Islet of Langerhans (tissue), 1 donor: ENCODE measurements at regions not wholly inside any gene's neighbourhood (a gene's known extent, or its start where the extent isn't known, plus 50 kb on each side); places are given as distances from the start of the nearest gene placed in this dataset.
A peak's percentile ranks its signal among the peaks of the same experiment; 100 is the strongest.

ENCODE experiments used
- FAIRE-seq: peaks from one replicate; lab custom pipeline; 2011; peaks lifted over from hg19 to GRCh38; lab: Jason Lieb, UNC

DNA sequence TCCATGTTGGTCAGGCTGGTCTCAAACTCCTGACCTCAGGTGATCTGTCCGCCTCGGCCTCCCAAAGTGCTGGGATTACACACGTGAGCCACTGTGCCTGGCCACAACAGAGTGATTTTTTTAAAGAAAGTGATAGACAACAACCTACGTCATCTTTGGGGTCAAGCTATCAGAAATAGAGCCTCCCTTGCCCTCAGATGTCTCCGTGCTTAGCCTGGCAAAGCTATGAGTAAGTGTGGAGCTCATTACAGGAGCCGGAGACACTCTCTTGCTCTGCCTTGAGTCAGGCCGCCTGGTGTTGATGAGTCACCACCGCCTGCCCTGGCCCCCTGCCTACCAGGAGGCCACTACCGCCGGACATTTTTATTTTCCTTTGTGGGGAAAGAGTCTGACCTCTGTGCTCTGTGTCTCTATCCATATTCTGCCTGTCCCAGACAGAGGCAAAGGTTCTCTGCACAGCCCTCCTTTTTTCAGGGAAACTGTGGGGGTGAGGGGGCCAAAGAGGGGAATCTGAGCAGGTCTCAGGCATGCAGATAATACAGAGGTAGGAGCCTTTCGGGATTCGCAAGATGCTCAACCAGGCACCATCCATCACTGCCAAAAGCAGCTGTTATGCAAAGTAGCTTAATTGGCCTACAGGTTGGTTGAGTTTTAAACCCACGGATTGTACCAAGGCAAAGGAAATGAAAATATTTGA is 123.7 kb upstream of the CPEB4 start:
- no peak for FAIRE-seq

- no peak for FAIRE-seq
Measured at GRCh38 chr5:173765029-173765644, 123.0 kb upstream of the CPEB4 start.

DNA sequence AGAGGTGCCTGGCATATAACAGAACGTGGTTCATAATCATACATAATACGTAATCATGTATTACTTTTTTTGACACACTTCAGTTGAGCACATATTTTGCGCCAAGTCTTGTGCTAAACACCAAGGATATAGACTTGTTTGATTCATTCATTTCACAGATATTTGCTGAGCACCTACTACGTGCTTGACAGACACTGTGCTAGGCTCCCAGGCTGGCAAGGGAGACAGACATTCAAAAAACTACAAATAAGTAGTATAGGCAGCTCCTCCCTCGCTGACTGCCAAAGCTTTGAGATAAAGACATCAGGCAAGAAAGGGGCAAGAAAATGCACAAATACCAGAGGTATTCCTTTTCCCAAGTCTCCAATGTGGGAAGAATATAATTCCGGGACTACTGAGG is 122.5 kb upstream of the CPEB4 start:
- no peak for FAIRE-seq

- no peak for FAIRE-seq
Measured at GRCh38 chr5:173767574-173768266, 120.4 kb upstream of the CPEB4 start.

DNA sequence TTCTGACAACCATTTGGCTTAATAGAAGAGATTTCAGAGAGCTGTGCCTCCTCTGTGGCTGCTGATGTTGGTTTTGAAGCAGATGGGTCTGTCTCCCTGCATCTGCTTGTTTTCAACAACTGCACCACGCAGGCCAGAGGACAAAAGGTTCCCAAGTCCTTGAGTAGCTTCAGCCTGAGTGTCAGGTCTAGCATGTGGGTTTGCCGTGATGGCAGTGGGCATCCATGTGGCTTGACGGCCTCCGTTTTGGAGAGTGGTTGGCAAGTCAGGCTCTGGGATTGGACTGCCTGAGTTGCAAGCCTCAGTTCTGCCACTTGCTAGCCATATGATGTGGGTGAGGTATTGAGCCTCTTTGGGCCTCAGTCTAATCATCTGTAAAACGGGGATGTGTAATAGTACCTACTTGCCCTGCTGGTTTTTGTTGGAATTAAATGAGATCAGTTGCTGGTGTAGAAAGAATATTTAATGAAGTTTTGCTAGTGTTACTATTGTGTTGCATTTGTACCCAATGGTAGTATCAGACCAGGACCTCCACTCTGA is 119.8 kb upstream of the CPEB4 start:
- no peak for FAIRE-seq

- no peak for FAIRE-seq
Measured at GRCh38 chr5:173768891-173769290, 119.3 kb upstream of the CPEB4 start.

GRCh38 chr5:173770637-173771036 is 117.5 kb upstream of the CPEB4 start:
- FAIRE-seq: no peak

- FAIRE-seq: no peak
Measured at GRCh38 chr5:173771121-173771724, 116.9 kb upstream of the CPEB4 start.

DNA sequence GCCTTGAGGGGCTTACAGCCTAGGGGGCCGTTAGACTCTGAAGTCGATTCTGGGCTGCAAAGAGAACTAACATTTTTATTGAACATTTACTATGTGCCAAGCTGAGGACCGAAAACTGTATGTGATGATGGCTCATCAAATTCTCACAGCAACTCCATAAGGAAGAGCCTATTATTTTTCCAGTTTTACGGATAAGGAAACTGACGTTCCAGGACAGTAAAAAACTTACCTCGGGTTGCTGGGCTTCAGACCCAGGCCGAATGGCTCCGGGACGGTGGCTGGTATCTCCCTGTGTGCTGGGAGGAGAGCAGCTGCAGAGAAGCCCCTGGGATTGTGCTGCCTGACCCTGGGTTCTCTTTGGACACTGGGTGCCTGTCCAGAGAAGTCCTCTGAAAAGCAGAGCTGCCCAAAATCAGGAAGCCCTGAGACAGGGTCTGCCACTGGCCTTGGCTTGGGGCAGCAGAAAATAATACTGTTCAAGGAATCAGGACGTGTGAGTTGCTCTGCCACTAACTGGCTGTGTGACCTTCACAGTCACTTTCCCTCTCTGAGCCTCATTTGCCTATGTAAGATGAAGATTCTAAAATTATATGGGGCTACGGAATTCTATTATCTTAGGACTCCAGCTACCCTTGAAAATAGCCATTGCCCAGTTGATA is 116.3 kb upstream of the CPEB4 start:
- no peak for FAIRE-seq

GRCh38 chr5:173772384-173773059 is 115.6 kb upstream of the CPEB4 start:
- FAIRE-seq: peak; percentile 21

DNA sequence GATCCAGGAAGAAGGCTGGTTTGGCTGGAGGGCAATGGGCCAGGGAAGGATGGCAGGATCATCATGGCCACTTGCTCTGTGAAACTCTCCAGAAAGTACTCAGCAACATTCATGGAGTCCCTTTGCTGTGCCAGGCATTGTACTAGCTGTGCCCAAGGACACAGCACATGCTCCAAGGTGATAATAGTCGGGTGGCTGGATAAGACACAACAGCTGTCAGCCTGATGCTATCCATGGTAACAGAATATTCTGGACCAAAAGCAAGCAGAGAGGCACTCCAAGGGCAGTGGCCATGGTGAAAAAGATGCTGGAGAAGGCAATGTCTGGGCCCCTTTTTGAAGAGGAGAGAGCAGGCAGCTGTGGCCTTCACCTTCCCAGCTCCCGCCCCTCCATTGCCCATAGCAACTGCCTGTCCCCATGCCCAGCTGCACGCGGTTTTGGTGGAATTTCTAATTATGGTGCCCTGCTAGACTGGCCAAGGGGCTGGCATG is 113.8 kb upstream of the CPEB4 start:
- FAIRE-seq: no peak

- FAIRE-seq: no peak
Measured at GRCh38 chr5:173775261-173776197, 112.6 kb upstream of the CPEB4 start.

GRCh38 chr5:173777149-173777548 is 111.0 kb upstream of the CPEB4 start:
- FAIRE-seq: no peak

- FAIRE-seq: no peak
Measured at GRCh38 chr5:173777674-173778073, 110.5 kb upstream of the CPEB4 start.

DNA sequence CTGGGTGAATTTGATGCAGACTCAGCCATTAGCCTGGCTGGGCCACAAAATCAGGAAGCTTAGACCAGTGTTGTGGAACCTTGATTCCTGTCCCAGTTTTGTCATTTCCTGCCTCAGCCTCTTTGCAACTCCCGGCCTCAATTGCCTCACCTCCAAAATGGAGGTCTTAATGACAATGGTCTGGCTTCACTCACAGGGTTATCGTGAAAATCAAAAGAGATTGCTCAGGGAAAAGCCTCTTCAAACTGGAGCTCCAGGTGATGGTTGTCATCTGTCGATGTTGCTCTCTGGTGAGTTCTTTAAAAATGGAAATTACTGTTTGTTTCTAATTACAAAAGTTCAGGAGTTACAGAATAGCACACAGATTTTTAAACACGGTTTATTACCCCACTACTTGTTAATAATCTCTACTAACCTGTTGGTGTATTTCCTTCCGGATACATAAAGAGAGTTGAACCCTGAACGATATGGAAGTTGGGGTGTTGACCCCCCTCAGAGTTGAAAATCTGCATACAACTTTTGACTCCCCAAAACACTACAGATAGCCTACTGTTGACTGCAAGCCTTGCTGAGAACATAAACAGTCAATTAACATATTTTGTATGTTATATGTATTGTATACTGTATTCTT is 109.9 kb upstream of the CPEB4 start:
- FAIRE-seq: no peak

DNA sequence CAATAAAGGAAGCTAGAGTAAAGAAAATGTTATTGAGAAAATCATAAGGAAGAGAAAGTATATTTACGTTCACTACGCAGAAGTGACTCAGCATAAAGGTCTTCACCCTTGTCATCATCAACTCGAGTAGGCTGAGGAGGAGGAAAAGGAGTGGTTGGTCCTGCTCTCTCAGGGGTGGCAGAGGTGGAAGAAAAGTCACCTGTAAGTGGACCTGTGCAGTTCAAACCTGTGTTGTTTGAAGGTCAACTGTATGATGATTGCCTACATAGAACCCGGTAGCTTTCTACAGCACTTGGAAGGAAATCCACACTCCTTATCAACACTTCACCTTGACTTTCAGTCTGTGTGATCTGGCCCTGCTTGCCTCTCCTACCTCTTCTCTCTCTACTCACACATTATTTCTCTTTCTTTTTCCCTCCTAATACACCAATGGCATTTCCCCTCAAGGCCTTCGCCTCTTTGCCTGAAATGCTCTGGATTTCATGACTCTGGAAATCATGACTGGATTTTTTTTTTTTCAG is 109.3 kb upstream of the CPEB4 start:
- FAIRE-seq: no peak

DNA sequence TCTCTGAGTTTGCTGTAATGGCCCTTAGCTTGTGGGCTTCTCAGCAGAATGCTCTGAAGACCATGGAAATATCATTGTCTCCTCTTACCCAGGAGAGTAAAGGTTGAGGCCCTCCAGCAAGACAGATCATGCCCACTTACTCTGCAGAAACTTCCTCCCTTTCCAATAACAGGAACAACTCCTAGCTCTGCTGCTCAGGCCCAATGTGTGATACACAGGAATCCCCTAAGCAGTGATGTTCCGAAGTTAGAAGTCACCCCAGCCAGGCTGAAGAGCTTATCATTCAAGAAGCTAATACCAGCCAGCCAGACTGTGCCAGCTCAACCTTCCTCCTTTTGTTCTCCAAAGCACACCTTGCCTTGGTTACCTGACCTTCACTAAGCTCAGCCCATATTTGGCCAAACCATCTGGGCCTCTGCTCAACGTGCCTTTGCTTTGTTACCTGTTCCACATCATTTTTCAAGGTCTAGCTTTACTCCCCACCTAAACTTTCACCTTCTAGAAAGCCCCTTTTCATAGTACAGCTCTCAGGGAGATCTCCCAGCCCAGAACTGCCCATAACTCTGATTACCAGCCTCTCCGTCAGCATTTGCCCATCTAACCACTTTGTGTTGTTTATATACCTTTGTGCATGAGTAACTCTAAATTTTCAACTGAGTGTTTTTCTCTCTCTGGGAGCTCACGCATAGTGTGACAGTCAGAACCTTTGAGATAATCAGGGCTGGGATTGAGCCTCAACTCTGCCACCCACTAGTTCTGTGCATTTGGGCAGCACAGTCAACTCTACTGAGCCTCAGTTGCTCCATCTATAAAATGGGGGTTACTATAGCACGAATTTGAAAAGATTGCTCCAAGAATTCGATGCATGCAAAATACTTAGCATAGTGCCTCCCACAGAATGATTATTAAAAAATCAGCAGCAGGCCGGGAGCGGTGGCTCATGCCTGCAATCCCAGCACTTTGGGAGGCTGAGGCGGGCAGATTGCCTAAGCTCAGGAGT is 107.6 kb upstream of the CPEB4 start:
- FAIRE-seq: no peak

DNA sequence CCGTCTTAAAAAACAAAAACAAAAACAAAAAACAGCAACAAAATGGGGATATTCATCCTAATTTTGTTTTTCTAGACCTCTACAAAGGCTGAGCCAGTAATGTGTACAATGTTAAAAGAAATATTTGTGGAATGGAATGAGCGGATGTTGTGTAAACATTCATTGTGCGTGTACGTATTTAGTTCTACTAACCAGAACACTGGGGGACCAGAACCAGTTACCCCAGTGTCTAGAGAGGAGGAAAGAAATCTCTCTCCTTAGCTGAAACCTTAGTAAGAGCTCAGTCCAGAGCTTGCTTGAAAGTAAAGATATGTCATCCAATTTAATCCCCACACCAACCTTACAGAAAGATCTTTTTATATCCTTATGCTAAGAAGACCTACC is 106.7 kb upstream of the CPEB4 start:
- FAIRE-seq: no peak
